Suprapubic skin (tissue), 4 donors: ENCODE measurements at regions not wholly inside any gene's neighbourhood (a gene's known extent, or its start where the extent isn't known, plus 50 kb on each side); places are given as distances from the start of the nearest gene placed in this dataset.

Experiments
- DNase-seq, 2 donors: peaks; one replicate each; pipeline ENCODE4 v3.0.0-alpha.2; 2019; ENCODE audit warnings: low spot score in 2 of 2
- H3K27ac ChIP-seq: fragments of 200-600 bp; sonication (generic); one replicate; pipeline ENCODE4 v1.5.1; 2019
- H3K27me3 ChIP-seq: fragments of 200-600 bp; sonication (generic); one replicate; pipeline ENCODE4 v1.5.1; 2019
- H3K36me3 ChIP-seq: fragments of 200-600 bp; sonication (generic); one replicate; pipeline ENCODE4 v1.5.1; 2019
- H3K4me1 ChIP-seq: fragments of 200-600 bp; sonication (generic); one replicate; pipeline ENCODE4 v1.5.1; 2019
- H3K4me3 ChIP-seq: fragments of 200-600 bp; sonication (generic); one replicate; pipeline ENCODE4 v1.5.1; 2019; ENCODE audit warnings: mild to moderate bottlenecking
- H3K9me3 ChIP-seq: fragments of 200-600 bp; sonication (generic); one replicate; pipeline ENCODE4 v1.5.1; 2019
- EP300 ChIP-seq: sonication (generic); formaldehyde crosslinking; IDR thresholded peaks from one replicate; pipeline ENCODE4 v1.6.1; 2017; ENCODE audit warnings: antibody characterized with exemption
- POLR2A ChIP-seq, 2 donors: fragments of 450-650 bp; IDR thresholded peaks; one replicate each; pipeline ENCODE4 v1.6.1; 2017; ENCODE audit warnings: antibody characterized with exemption in 2 of 2, mild to moderate bottlenecking in 2 of 2, moderate library complexity in 2 of 2
- POLR2AphosphoS5 ChIP-seq, 3 donors: sonication (generic); formaldehyde crosslinking; IDR thresholded peaks; one replicate each; pipeline ENCODE4 v1.6.1; 2017; ENCODE audit warnings: antibody characterized with exemption in 3 of 3
- WGBS: methylation state at CpG from one replicate; pipeline ENCODE4 v1.1.5; 2018; 5-methylcytosine and 5-hydroxymethylcytosine counted together
- TF ChIP-seq, protein P1 (sequence below), 2 donors: fragments of 200-600 bp in 1 of 2; fragments of 450-650 bp in 1 of 2; sonication (generic) in 1 of 2; IDR thresholded peaks; one replicate each; pipeline ENCODE4 v1.5.1; 2016 to 2019; ENCODE audit warnings: antibody characterized with exemption in 2 of 2, mild to moderate bottlenecking in 1 of 2, moderate library complexity in 1 of 2

DNA sequence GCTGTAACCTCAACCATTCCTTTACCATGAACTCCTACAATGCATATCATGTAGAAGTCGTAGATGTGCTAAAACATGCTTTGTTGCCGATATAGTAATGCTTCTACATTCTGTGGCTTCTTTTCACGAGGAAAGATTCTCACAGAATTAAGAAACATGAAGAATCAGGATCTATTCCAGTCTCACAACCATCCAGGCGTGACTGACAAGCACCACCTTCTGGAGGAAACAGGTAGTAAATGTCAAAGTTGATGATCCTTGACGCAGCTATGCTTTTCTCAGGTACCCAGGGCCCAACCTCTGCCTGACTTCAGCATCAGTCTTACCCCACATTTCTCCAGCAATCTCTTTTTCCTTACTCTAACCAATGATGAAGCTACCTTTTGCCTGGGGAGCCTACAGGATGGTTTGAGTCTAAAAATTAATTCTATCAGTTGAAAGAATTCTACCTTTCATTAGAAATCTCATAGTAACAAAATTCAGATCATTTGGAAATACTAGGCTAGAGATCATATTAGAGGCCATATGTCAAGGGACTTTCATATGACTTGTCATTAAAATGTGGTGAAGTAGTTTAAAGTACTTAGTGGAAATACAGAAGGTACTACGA lies 123.3 kb upstream of the RND3 start:
- Histone ChIP-seq H3K27ac (no peak overlapping the region), H3K4me1 (peaks cover 8% of the 10 kb centered on the region), H3K9me3 (no peaks in the 10 kb centered on the region), H3K36me3 (no peaks in the 10 kb centered on the region), H3K4me3 (no peak overlapping the region), H3K27me3 (no peaks in the 10 kb centered on the region)
- no peak for DNase-seq
- TF ChIP-seq, protein P1, sequence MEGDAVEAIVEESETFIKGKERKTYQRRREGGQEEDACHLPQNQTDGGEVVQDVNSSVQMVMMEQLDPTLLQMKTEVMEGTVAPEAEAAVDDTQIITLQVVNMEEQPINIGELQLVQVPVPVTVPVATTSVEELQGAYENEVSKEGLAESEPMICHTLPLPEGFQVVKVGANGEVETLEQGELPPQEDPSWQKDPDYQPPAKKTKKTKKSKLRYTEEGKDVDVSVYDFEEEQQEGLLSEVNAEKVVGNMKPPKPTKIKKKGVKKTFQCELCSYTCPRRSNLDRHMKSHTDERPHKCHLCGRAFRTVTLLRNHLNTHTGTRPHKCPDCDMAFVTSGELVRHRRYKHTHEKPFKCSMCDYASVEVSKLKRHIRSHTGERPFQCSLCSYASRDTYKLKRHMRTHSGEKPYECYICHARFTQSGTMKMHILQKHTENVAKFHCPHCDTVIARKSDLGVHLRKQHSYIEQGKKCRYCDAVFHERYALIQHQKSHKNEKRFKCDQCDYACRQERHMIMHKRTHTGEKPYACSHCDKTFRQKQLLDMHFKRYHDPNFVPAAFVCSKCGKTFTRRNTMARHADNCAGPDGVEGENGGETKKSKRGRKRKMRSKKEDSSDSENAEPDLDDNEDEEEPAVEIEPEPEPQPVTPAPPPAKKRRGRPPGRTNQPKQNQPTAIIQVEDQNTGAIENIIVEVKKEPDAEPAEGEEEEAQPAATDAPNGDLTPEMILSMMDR (IDR thresholded peaks at IDR 0.05): peak in 1 of 2 donors; percentile 37
- TF ChIP-seq POLR2AphosphoS5 (IDR thresholded peaks at IDR 0.05) (no peak), EP300 (no peak), POLR2A (IDR thresholded peaks at IDR 0.05) (no peak)
- 54% methylated on average over 6 of the region's 6 CpGs for WGBS

DNA sequence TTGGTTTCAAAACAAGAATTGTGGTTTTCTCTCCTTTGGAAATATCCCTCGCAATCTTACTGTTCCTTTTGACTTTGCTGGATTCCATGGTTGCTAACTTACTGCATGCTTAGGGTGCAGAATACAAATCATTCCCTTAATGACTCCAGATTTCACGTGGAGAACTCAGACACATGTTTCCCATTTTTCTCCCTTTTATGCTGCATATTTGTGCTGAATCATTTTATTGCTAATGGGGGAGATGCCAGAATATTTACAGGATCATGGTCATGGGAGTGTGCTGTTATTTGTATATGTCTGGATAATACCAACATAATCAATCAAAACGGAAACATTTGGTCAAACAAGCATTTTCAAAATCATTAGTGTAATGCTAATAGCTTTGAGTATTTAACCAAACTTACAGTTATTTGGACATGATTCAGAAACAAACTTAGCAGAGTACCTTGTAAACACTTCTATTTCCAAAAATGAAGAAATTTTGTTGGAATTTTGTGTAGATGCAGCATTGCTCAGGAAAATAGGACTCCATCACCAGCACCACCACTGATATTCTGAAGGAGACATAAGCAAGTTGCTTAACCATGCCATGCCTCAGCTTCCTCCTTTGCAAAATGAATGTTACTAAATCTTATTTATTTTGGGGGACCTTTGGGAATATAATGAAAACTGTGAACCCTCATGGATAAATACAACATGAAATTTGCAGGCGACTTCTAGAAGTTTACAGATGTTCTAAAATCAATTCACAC lies 122.5 kb upstream of the RND3 start:
- no peaks in the 10 kb centered on the region for H3K27me3 ChIP-seq
- no peaks in the 10 kb centered on the region for H3K36me3 ChIP-seq
- no peaks in the 10 kb centered on the region for H3K9me3 ChIP-seq
- TF ChIP-seq POLR2AphosphoS5 (IDR thresholded peaks at IDR 0.05): no peak
- TF ChIP-seq, protein P1 (IDR thresholded peaks at IDR 0.05): no peak
- TF ChIP-seq EP300: no peak
- H3K4me1 ChIP-seq: peaks cover 8% of the 10 kb centered on the region
- H3K27ac ChIP-seq: no peak overlapping the region
- 63% methylated on average over 4 of the region's 4 CpGs for WGBS
- H3K4me3 ChIP-seq: no peak overlapping the region
- no peak for DNase-seq

DNA sequence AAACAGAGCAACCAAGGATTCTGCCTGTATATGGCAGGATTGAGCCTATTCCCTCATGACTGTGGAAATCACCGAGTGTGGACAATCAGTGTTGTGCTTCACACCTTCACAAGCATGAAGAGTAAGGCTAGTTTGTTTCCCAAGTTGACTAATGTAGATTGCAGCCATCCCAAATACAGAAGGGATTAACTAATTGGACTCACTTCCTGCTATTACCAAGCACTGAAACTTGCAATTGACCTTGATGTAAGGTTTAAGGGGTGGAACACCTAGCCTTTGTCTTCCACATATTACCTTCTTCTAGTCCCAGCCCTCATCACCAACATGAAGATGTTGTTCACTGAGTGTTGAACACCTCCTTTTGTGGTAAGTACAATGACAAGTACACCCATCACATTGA lies 120.9 kb upstream of the RND3 start:
- Histone ChIP-seq H3K4me3 (no peak overlapping the region), H3K4me1 (peaks cover 6% of the 10 kb centered on the region), H3K9me3 (no peaks in the 10 kb centered on the region), H3K27me3 (no peaks in the 10 kb centered on the region), H3K36me3 (no peaks in the 10 kb centered on the region), H3K27ac (no peak overlapping the region)
- no peak for DNase-seq
- WGBS: 75% methylated on average over 1 of the region's 1 CpG
- TF ChIP-seq, protein P1 (IDR thresholded peaks at IDR 0.05): no peak
- TF ChIP-seq POLR2A (IDR thresholded peaks at IDR 0.05) (no peak), EP300 (no peak), POLR2AphosphoS5 (IDR thresholded peaks at IDR 0.05) (no peak)

DNA sequence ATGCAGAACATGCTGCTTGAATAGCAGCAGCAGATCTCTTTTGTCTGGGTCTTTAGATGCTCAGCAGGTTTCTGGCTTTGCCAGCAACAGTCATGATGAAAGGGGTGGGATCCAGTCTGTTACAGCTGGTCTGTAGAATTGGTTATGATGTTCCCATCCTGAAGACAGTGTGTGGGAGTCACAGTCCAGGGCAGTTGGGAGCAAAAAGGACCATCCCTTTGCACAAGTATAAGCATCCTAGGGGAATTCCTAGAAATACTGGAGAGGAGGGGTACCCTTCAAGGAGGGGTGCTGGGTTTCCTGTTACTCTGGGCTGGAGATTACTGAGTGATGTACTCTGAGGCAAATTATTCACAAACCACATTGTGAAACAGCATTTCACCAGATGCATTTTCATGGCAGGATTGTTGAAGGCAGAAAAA lies 119.9 kb upstream of the RND3 start:
- Histone ChIP-seq H3K27me3 (no peaks in the 10 kb centered on the region), H3K27ac (no peak overlapping the region), H3K36me3 (no peaks in the 10 kb centered on the region), H3K4me1 (no peaks in the 10 kb centered on the region), H3K4me3 (no peak overlapping the region), H3K9me3 (no peaks in the 10 kb centered on the region)
- TF ChIP-seq POLR2AphosphoS5 (IDR thresholded peaks at IDR 0.05): no peak
- TF ChIP-seq POLR2A (IDR thresholded peaks at IDR 0.05): no peak
- no peak for TF ChIP-seq EP300
- TF ChIP-seq, protein P1 (IDR thresholded peaks at IDR 0.05): no peak
- no peak for DNase-seq

DNA sequence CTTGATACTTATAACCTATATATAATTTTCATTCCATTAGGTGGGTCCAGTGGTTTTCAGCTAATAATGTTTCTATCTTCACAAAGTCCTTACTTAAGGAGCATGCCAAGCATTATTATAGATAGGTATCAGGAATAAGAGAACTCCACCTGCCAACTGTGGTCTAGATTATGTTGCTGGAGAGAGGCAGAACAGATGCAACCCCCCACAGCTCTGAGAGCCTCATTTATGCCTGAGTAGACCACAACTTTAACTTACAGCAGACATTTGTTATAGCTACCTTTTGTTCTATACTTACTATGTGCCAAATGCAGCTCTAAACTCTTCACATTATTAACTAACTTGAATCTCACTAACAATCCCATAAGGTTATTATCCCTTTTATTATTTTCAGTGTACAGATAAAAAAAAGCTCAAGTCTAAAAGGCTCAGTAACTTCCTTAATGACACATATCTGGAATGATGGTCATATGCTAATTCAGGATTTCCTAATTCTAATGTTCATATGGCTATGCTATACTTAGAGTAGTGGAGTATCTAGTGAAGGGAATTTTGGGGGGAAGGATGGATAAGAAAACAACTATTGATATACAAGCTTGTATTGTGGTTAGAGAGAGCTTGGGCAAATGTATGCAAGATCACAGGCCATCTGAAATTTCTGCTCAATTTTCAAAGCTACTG lies 119.1 kb upstream of the RND3 start:
- no peaks in the 10 kb centered on the region for H3K36me3 ChIP-seq
- no peaks in the 10 kb centered on the region for H3K9me3 ChIP-seq
- DNase-seq: no peak
- no peaks in the 10 kb centered on the region for H3K4me1 ChIP-seq
- TF ChIP-seq POLR2AphosphoS5 (IDR thresholded peaks at IDR 0.05) (no peak), EP300 (no peak), POLR2A (IDR thresholded peaks at IDR 0.05) (no peak)
- TF ChIP-seq, protein P1 (IDR thresholded peaks at IDR 0.05): no peak
- no peak overlapping the region for H3K27ac ChIP-seq
- no peaks in the 10 kb centered on the region for H3K27me3 ChIP-seq
- no peak overlapping the region for H3K4me3 ChIP-seq
